ENCODE measurements at regions not wholly inside any gene's neighbourhood (a gene's known extent, or its start where the extent isn't known, plus 50 kb on each side); places are given as distances from the start of the nearest gene placed in this dataset.

GRCh38 chr6:164477101-164477500, 832.3 kb downstream of the C6orf118 start:
- no peak overlapping the region for H3K27ac ChIP-seq (ENCODE audit: low read length)
- H4K20me1 ChIP-seq (ENCODE audit: insufficient read depth, low read length): no peaks in the 10 kb centered on the region
- no peaks in the 10 kb centered on the region for H3K79me2 ChIP-seq (ENCODE audit: low read length)
- no peak overlapping the region for H2AFZ ChIP-seq (ENCODE audit: low read depth, low read length)
- H3K9me3 ChIP-seq (ENCODE audit: insufficient read depth, low read length): no peaks in the 10 kb centered on the region
- H3K4me2 ChIP-seq (ENCODE audit: low read length): no peak overlapping the region
- no peaks in the 10 kb centered on the region for H3K4me1 ChIP-seq (ENCODE audit: low read length)
- TF ChIP-seq EZH2phosphoT487 (IDR thresholded peaks at IDR 0.05; ENCODE audit: low read depth) (no peak), CTCF (IDR thresholded peaks at IDR 0.05; ENCODE audit: low read depth, low read length) (no peak)
- H3K9ac ChIP-seq (ENCODE audit: low read length): no peak overlapping the region
- H3K27me3 ChIP-seq (ENCODE audit: low read depth, low read length): no peaks in the 10 kb centered on the region
- H3K36me3 ChIP-seq (replicated peaks; ENCODE audit: low read depth, low read length): no peaks in the 10 kb centered on the region
- no peak overlapping the region for H3K4me3 ChIP-seq (ENCODE audit: low read length)

GRCh38 chr6:164469276-164469949, 840.0 kb downstream of the C6orf118 start:
- Histone ChIP-seq H3K4me1 (ENCODE audit: low read length) (no peaks in the 10 kb centered on the region), H4K20me1 (ENCODE audit: insufficient read depth, low read length) (no peaks in the 10 kb centered on the region), H2AFZ (ENCODE audit: low read depth, low read length) (no peak overlapping the region), H3K27ac (ENCODE audit: low read length) (no peak overlapping the region), H3K36me3 (replicated peaks; ENCODE audit: low read depth, low read length) (no peaks in the 10 kb centered on the region), H3K27me3 (ENCODE audit: low read depth, low read length) (no peaks in the 10 kb centered on the region), H3K9me3 (ENCODE audit: insufficient read depth, low read length) (no peaks in the 10 kb centered on the region), H3K4me2 (ENCODE audit: low read length) (no peak overlapping the region), H3K79me2 (ENCODE audit: low read length) (no peaks in the 10 kb centered on the region), H3K4me3 (ENCODE audit: low read length) (no peak overlapping the region), H3K9ac (ENCODE audit: low read length) (no peak overlapping the region)
- TF ChIP-seq CTCF (IDR thresholded peaks at IDR 0.05; ENCODE audit: low read depth, low read length): no peak
- TF ChIP-seq EZH2phosphoT487 (IDR thresholded peaks at IDR 0.05; ENCODE audit: low read depth): no peak

GRCh38 chr6:164455835-164456234, 853.6 kb downstream of the C6orf118 start:
- H2AFZ ChIP-seq (ENCODE audit: low read depth, low read length): no peak overlapping the region
- no peaks in the 10 kb centered on the region for H3K36me3 ChIP-seq (replicated peaks; ENCODE audit: low read depth, low read length)
- no peaks in the 10 kb centered on the region for H4K20me1 ChIP-seq (ENCODE audit: insufficient read depth, low read length)
- no peaks in the 10 kb centered on the region for H3K4me1 ChIP-seq (ENCODE audit: low read length)
- H3K27me3 ChIP-seq (ENCODE audit: low read depth, low read length): no peaks in the 10 kb centered on the region
- H3K4me2 ChIP-seq (ENCODE audit: low read length): no peak overlapping the region
- H3K9me3 ChIP-seq (ENCODE audit: insufficient read depth, low read length): no peaks in the 10 kb centered on the region
- TF ChIP-seq CTCF (IDR thresholded peaks at IDR 0.05; ENCODE audit: low read depth, low read length): no peak
- no peak for TF ChIP-seq EZH2phosphoT487 (IDR thresholded peaks at IDR 0.05; ENCODE audit: low read depth)
- H3K4me3 ChIP-seq (ENCODE audit: low read length): no peak overlapping the region
- H3K9ac ChIP-seq (ENCODE audit: low read length): no peak overlapping the region
- H3K27ac ChIP-seq (ENCODE audit: low read length): no peak overlapping the region
- H3K79me2 ChIP-seq (ENCODE audit: low read length): no peaks in the 10 kb centered on the region

GRCh38 chr6:164453835-164454234, 855.6 kb downstream of the C6orf118 start:
- Histone ChIP-seq H3K27me3 (ENCODE audit: low read depth, low read length) (no peaks in the 10 kb centered on the region), H4K20me1 (ENCODE audit: insufficient read depth, low read length) (no peaks in the 10 kb centered on the region), H3K4me2 (ENCODE audit: low read length) (no peak overlapping the region), H3K4me3 (ENCODE audit: low read length) (no peak overlapping the region), H3K9me3 (ENCODE audit: insufficient read depth, low read length) (no peaks in the 10 kb centered on the region), H3K79me2 (ENCODE audit: low read length) (no peaks in the 10 kb centered on the region), H3K27ac (ENCODE audit: low read length) (no peak overlapping the region), H3K4me1 (ENCODE audit: low read length) (no peaks in the 10 kb centered on the region), H3K36me3 (replicated peaks; ENCODE audit: low read depth, low read length) (no peaks in the 10 kb centered on the region), H3K9ac (ENCODE audit: low read length) (no peak overlapping the region), H2AFZ (ENCODE audit: low read depth, low read length) (no peak overlapping the region)
- TF ChIP-seq CTCF (IDR thresholded peaks at IDR 0.05; ENCODE audit: low read depth, low read length) (no peak), EZH2phosphoT487 (IDR thresholded peaks at IDR 0.05; ENCODE audit: low read depth) (no peak)
